ENCODE measurements at regions not wholly inside any gene's neighbourhood (a gene's known extent, or its start where the extent isn't known, plus 50 kb on each side); places are given as distances from the start of the nearest gene placed in this dataset.

DNA sequence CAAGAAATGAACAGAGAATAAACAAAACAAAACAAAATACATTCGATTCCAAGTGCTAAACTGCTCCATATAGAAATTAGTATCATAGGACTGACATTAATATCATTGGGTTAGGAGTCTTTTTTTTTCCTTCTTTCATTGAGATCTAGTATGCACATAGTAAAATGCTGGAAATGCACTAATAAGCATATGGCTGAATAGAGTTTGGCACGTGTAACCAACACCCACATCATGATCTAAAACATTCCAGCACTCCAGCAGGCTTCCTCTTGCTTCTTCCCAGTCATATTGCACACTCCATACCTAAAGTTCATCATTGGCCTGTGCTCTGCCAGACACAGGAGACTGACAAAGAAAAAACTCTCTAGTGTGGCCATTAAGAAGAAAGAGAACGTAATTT lies 117.5 kb downstream of the POU4F1 start:
- WGBS (ENCODE audit: insufficient coverage, low coverage, low lambda C conversion rate, missing lambda C conversion rate), result 67% methylated on average over 3 of the region's 3 CpGs
- H3K36me3 ChIP-seq, result no peaks in the 10 kb centered on the region

DNA sequence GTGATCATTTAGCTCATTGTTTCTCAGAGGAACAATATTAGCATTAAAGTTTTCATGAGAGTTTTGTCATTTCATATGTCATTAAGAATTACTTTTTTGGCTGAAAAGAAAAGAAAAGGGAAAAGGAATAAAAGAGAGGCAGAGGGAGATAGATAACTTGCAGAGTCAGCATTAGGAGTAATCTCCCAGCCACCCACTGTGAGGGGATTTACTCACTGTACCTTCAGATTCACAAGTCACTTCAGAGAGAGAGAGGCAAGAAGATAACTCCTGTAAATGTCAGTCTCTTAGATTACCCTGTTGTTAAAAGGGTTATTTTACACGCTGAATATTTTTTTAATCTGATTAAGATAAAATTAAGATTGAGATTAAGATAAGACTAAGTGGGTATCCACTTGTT lies 125.2 kb downstream of the POU4F1 start:
- H3K4me3 ChIP-seq, result no peak overlapping the region
- ATAC-seq, result no peak
- intact Hi-C loops (cut with DNase I), result no loop called here
- H3K36me3 ChIP-seq, result no peaks in the 10 kb centered on the region
- TF ChIP-seq, protein P1, sequence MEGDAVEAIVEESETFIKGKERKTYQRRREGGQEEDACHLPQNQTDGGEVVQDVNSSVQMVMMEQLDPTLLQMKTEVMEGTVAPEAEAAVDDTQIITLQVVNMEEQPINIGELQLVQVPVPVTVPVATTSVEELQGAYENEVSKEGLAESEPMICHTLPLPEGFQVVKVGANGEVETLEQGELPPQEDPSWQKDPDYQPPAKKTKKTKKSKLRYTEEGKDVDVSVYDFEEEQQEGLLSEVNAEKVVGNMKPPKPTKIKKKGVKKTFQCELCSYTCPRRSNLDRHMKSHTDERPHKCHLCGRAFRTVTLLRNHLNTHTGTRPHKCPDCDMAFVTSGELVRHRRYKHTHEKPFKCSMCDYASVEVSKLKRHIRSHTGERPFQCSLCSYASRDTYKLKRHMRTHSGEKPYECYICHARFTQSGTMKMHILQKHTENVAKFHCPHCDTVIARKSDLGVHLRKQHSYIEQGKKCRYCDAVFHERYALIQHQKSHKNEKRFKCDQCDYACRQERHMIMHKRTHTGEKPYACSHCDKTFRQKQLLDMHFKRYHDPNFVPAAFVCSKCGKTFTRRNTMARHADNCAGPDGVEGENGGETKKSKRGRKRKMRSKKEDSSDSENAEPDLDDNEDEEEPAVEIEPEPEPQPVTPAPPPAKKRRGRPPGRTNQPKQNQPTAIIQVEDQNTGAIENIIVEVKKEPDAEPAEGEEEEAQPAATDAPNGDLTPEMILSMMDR (IDR thresholded peaks at IDR 0.05), result no peak
- TF ChIP-seq POLR2A (IDR thresholded peaks at IDR 0.05), result no peak
- H3K27me3 ChIP-seq, result no peaks in the 10 kb centered on the region
- H3K27ac ChIP-seq, result no peak overlapping the region
- H3K4me1 ChIP-seq, result no peaks in the 10 kb centered on the region
- H3K9me3 ChIP-seq, result no peaks in the 10 kb centered on the region
- WGBS (ENCODE audit: insufficient coverage, low coverage, low lambda C conversion rate, missing lambda C conversion rate), result 40% methylated on average over 1 of the region's 1 CpG
- DNase-seq, result no peak

More for the DNA sequence above, 117.5 kb downstream of the POU4F1 start:
- intact Hi-C loops (cut with DNase I), result no loop called here
- H3K4me1 ChIP-seq, result no peaks in the 10 kb centered on the region
- H3K9me3 ChIP-seq, result no peaks in the 10 kb centered on the region
- H3K27me3 ChIP-seq, result no peaks in the 10 kb centered on the region
- TF ChIP-seq, protein P1 (IDR thresholded peaks at IDR 0.05), result no peak
- TF ChIP-seq POLR2A (IDR thresholded peaks at IDR 0.05), result no peak
- no peak overlapping the region for H3K4me3 ChIP-seq
- DNase-seq (no peak), ATAC-seq (no peak)
- no peak overlapping the region for H3K27ac ChIP-seq

DNA sequence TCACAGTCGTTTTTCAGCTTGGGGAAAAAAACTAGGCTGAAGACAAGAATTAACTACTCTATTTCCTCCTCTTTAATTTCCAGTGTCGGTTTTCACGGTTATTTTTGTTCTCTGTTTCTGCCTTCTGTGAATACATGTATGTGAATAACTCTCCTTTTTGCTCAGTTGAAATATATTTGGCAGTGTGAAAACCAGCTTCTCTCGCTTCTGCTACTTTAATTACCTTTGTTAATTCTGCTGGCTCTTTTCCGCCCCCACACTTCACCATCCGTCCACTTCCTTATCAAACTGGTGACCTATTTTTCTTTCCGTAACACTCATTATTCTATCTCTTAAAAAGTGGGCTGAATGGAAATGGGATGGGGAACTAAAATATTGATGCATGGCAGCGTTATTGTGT lies 126.4 kb downstream of the POU4F1 start:
- Histone ChIP-seq H3K4me3 (no peak overlapping the region), H3K27me3 (no peaks in the 10 kb centered on the region), H3K4me1 (no peaks in the 10 kb centered on the region), H3K36me3 (no peaks in the 10 kb centered on the region), H3K9me3 (no peaks in the 10 kb centered on the region), H3K27ac (no peak overlapping the region)
- intact Hi-C loops (cut with DNase I), result no loop called here
- ATAC-seq, result no peak
- DNase-seq, result no peak
- TF ChIP-seq, protein P1 (IDR thresholded peaks at IDR 0.05), result no peak
- no peak for TF ChIP-seq POLR2A (IDR thresholded peaks at IDR 0.05)
- 53% methylated on average over 8 of the region's 8 CpGs for WGBS (ENCODE audit: insufficient coverage, low coverage, low lambda C conversion rate, missing lambda C conversion rate)

DNA sequence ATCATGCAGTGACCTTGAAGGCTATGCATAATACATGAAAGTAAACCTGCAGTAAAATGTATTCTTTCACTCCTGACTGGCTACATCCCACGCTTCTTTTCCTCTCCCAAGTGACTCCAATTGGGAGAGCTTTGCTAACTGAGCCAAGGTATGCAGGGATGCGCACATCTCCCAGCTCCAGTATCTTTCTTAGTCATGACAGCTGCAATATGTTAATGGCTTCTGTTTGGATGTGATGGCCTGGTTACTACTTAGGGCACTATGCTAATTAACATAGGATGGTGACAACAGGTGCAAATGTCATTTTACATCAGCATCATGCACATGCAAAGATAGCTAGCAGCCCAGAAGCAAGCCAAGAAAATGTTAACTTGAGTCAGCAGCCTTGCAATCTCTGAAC lies 134.7 kb downstream of the POU4F1 start:
- WGBS (ENCODE audit: insufficient coverage, low coverage, low lambda C conversion rate, missing lambda C conversion rate), result 71% methylated on average over 2 of the region's 2 CpGs
- TF ChIP-seq, protein P1 (IDR thresholded peaks at IDR 0.05), result no peak
- no peak for TF ChIP-seq POLR2A (IDR thresholded peaks at IDR 0.05)
- ATAC-seq (no peak), DNase-seq (no peak)
- H3K4me1 ChIP-seq, result no peaks in the 10 kb centered on the region
- H3K4me3 ChIP-seq, result no peak overlapping the region
- no peaks in the 10 kb centered on the region for H3K27me3 ChIP-seq
- no peaks in the 10 kb centered on the region for H3K9me3 ChIP-seq
- intact Hi-C loops (cut with DNase I), result no loop called here
- H3K36me3 ChIP-seq, result no peaks in the 10 kb centered on the region
- no peak overlapping the region for H3K27ac ChIP-seq

DNA sequence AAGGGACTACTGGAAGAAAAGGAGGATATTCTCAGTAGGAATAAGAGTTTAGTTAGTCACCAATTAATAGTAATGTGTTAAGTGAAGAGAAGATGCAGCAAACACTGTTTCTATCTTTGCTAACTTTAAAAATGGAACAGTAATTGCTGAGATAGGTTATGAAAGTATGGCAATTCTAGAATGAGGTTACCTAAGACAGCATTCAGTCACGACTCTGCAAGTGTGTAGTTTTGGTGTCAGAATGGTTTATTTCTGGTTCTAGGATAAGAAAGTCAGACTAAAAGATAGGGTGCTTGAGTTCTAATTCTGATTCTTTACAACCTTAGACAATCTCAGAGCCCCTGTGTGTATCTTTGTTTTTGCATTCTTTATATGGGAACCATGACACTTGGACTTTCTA lies 138.1 kb downstream of the POU4F1 start:
- no peak for ATAC-seq
- Histone ChIP-seq H3K9me3 (no peaks in the 10 kb centered on the region), H3K4me1 (no peaks in the 10 kb centered on the region), H3K27ac (no peak overlapping the region), H3K27me3 (no peaks in the 10 kb centered on the region), H3K36me3 (no peaks in the 10 kb centered on the region), H3K4me3 (no peak overlapping the region)
- DNase-seq, result no peak
- intact Hi-C loops (cut with DNase I), result no loop called here
- 56% methylated on average over 1 of the region's 1 CpG for WGBS (ENCODE audit: insufficient coverage, low coverage, low lambda C conversion rate, missing lambda C conversion rate)
- TF ChIP-seq, protein P1 (IDR thresholded peaks at IDR 0.05), result no peak
- TF ChIP-seq POLR2A (IDR thresholded peaks at IDR 0.05), result no peak
